Liver (tissue), 8 donors: ENCODE measurements at regions not wholly inside any gene's neighbourhood (a gene's known extent, or its start where the extent isn't known, plus 50 kb on each side); places are given as distances from the start of the nearest gene placed in this dataset.

Experiments
- DNase-seq: peaks from one replicate; pipeline ENCODE4 v3.0.0-alpha.2; 2017; ENCODE audit warnings: low spot score
- H3K27ac ChIP-seq, 2 donors: one replicate each; pipeline ENCODE4 v1.7.0; 2013; ENCODE audit warnings: inconsistent platforms in 2 of 2, low read length in 2 of 2, control low read depth in 1 of 2, low read depth in 1 of 2, mild to moderate bottlenecking in 1 of 2
- H3K27me3 ChIP-seq, 4 donors: one replicate each; pipeline versions ENCODE4 v1.6.1 to v1.7.0; 2013; ENCODE audit warnings: low read length in 3 of 4, inconsistent platforms in 1 of 4, mild to moderate bottlenecking in 1 of 4, moderate library complexity in 1 of 4; ENCODE audit not compliant: control insufficient read depth in 4 of 4, insufficient read depth in 4 of 4
- H3K36me3 ChIP-seq, 4 donors: one replicate each; pipeline versions ENCODE4 v1.6.1 to v1.7.0; 2013; ENCODE audit warnings: low read length in 3 of 4, mild to moderate bottlenecking in 3 of 4, low read depth in 1 of 4, moderate library complexity in 1 of 4; ENCODE audit not compliant: control insufficient read depth in 4 of 4, insufficient read depth in 3 of 4
- H3K4me1 ChIP-seq, 4 donors: one replicate each; pipeline versions ENCODE4 v1.6.1 to v1.7.0; 2013; ENCODE audit warnings: low read length in 3 of 4, mild to moderate bottlenecking in 3 of 4, moderate library complexity in 1 of 4; ENCODE audit not compliant: control insufficient read depth in 4 of 4, insufficient read depth in 4 of 4
- H3K4me3 ChIP-seq, 3 donors: one replicate each; pipeline versions ENCODE4 v1.6.1 to v1.7.0; 2013; ENCODE audit warnings: low read length in 3 of 3, control low read depth in 1 of 3, low read depth in 1 of 3, mild to moderate bottlenecking in 1 of 3
- H3K9ac ChIP-seq, 2 donors: one replicate each; pipeline ENCODE4 v1.7.0; 2013; ENCODE audit warnings: low read length in 2 of 2, mild to moderate bottlenecking in 2 of 2, moderate library complexity in 2 of 2, control low read depth in 1 of 2, low read depth in 1 of 2
- H3K9me3 ChIP-seq, 4 donors: one replicate each; pipeline versions ENCODE4 v1.6.1 to v1.7.0; 2013; ENCODE audit warnings: low read length in 3 of 4; ENCODE audit not compliant: control insufficient read depth in 4 of 4
- EGR1 ChIP-seq, 2 donors: IDR thresholded peaks; 2 replicates each; pipeline ENCODE4 v1.6.1; 2016 to 2018; ENCODE audit warnings: antibody characterized with exemption in 2 of 2, low read depth in 2 of 2
- FOXA1 ChIP-seq: IDR thresholded peaks from 2 replicates; pipeline ENCODE4 v1.6.1; 2016; ENCODE audit warnings: antibody characterized with exemption
- FOXA2 ChIP-seq: IDR thresholded peaks from 2 replicates; pipeline ENCODE4 v1.6.1; 2016; ENCODE audit warnings: antibody characterized with exemption
- GABPA ChIP-seq, 2 donors: IDR thresholded peaks in 1 of 2; conservative IDR thresholded peaks in 1 of 2; 2 replicates each; pipeline ENCODE4 v1.6.1; 2016; ENCODE audit warnings: antibody characterized with exemption in 2 of 2, mild to moderate bottlenecking in 1 of 2, moderate library complexity in 1 of 2
- HNF4A ChIP-seq, 2 donors: conservative IDR thresholded peaks; 2 replicates each; pipeline ENCODE4 v1.6.1; 2016; ENCODE audit warnings: antibody characterized with exemption in 2 of 2, mild to moderate bottlenecking in 2 of 2
- HNF4G ChIP-seq: IDR thresholded peaks from 2 replicates; pipeline ENCODE4 v1.6.1; 2016; ENCODE audit warnings: antibody characterized with exemption
- JUND ChIP-seq, 2 donors: IDR thresholded peaks; 2 replicates each; pipeline ENCODE4 v1.6.1; 2016; ENCODE audit warnings: antibody characterized with exemption in 2 of 2
- MAX ChIP-seq: IDR thresholded peaks from 2 replicates; pipeline ENCODE4 v1.6.1; 2016; ENCODE audit warnings: antibody characterized with exemption
- NR2F2 ChIP-seq: IDR thresholded peaks from 2 replicates; pipeline ENCODE4 v1.6.1; 2016; ENCODE audit warnings: antibody characterized with exemption
- RAD21 ChIP-seq, 2 donors: IDR thresholded peaks; 2 replicates each; pipeline ENCODE4 v1.6.1; 2016; ENCODE audit warnings: antibody characterized with exemption in 2 of 2, mild to moderate bottlenecking in 2 of 2
- RXRA ChIP-seq, 2 donors: IDR thresholded peaks; 2 replicates each; pipeline ENCODE4 v1.6.1; 2017 to 2018; ENCODE audit warnings: antibody characterized with exemption in 2 of 2, mild to moderate bottlenecking in 1 of 2
- SP1 ChIP-seq: IDR thresholded peaks from 2 replicates; pipeline ENCODE4 v1.6.1; 2018; ENCODE audit warnings: antibody characterized with exemption, mild to moderate bottlenecking
- TAF1 ChIP-seq: conservative IDR thresholded peaks from 2 replicates; pipeline ENCODE4 v1.6.1; 2016; ENCODE audit warnings: antibody characterized with exemption, mild to moderate bottlenecking
- YY1 ChIP-seq: IDR thresholded peaks from 2 replicates; pipeline ENCODE4 v1.6.1; 2016; ENCODE audit warnings: antibody characterized with exemption, mild to moderate bottlenecking
- WGBS: extraction: QIAGEN DNeasy Blood & Tissue Kit; methylation state at CpG from one replicate; pipeline ENCODE4 v1.1.7; 2013; 5-methylcytosine and 5-hydroxymethylcytosine counted together
- TF ChIP-seq, protein P1 (sequence below): IDR thresholded peaks from 2 replicates; pipeline ENCODE4 v1.6.1; 2016; ENCODE audit warnings: antibody characterized with exemption
- TF ChIP-seq, protein P2 (sequence below): IDR thresholded peaks from 2 replicates; pipeline ENCODE4 v1.6.1; 2016; ENCODE audit warnings: antibody characterized with exemption
- TF ChIP-seq, protein P3 (sequence below): IDR thresholded peaks from 2 replicates; pipeline ENCODE4 v1.6.1; 2016; ENCODE audit warnings: antibody characterized with exemption, mild to moderate bottlenecking
- TF ChIP-seq, protein P4 (sequence below): fragments of 150-350 bp; IDR thresholded peaks from 2 replicates; pipeline ENCODE4 v1.5.1; 2017; ENCODE audit warnings: improper control_type of control experiment, low read depth, low read length; ENCODE audit not compliant: missing input control
- donor health status: healthy.
- donor health status: healthy.
- donor health status: healthy.
- donor health status: healthy.
- donor health status: healthy.

DNA sequence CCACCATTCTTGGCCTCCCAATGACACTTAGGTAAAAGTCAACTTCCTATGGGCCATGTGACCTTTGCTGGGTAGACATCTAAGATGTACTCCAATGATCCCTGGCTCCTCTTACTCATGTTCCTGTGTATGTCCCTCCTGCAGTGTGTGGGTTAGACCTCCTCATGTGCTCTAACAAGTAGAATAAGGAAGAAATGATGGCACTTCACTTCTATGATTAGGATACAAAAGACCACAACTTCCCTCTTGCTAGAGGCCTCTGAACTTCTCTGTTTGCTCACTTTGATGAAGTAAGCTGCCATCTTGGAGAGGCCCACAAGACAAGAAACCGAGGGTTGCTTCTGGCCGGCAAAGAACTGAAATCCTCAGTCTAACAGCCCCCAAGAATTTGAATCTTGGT lies 131.8 kb downstream of the TAF11L14 start:
- Histone ChIP-seq H3K4me3 (no peak overlapping the region), H3K36me3 (no peaks in the 10 kb centered on the region), H3K27ac (no peak overlapping the region), H3K4me1 (no peaks in the 10 kb centered on the region), H3K9me3 (no peaks in the 10 kb centered on the region), H3K9ac (no peak overlapping the region), H3K27me3 (no peaks in the 10 kb centered on the region)
- TF ChIP-seq YY1 (no peak), FOXA2 (no peak), SP1 (no peak), NR2F2 (no peak), GABPA (IDR thresholded peaks at IDR 0.05 in 1 of 2, conservative IDR thresholded peaks at IDR 0.05 in 1 of 2) (no peak), HNF4A (conservative IDR thresholded peaks at IDR 0.05) (no peak), MAX (no peak), EGR1 (IDR thresholded peaks at IDR 0.05; ENCODE audit: low read depth in 2 of 2) (no peak), TAF1 (no peak), RAD21 (IDR thresholded peaks at IDR 0.05) (no peak), RXRA (IDR thresholded peaks at IDR 0.05) (no peak), HNF4G (no peak), JUND (IDR thresholded peaks at IDR 0.05) (no peak)
- TF ChIP-seq, protein P1, sequence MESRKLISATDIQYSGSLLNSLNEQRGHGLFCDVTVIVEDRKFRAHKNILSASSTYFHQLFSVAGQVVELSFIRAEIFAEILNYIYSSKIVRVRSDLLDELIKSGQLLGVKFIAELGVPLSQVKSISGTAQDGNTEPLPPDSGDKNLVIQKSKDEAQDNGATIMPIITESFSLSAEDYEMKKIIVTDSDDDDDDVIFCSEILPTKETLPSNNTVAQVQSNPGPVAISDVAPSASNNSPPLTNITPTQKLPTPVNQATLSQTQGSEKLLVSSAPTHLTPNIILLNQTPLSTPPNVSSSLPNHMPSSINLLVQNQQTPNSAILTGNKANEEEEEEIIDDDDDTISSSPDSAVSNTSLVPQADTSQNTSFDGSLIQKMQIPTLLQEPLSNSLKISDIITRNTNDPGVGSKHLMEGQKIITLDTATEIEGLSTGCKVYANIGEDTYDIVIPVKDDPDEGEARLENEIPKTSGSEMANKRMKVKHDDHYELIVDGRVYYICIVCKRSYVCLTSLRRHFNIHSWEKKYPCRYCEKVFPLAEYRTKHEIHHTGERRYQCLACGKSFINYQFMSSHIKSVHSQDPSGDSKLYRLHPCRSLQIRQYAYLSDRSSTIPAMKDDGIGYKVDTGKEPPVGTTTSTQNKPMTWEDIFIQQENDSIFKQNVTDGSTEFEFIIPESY: no peak
- TF ChIP-seq, protein P2, sequence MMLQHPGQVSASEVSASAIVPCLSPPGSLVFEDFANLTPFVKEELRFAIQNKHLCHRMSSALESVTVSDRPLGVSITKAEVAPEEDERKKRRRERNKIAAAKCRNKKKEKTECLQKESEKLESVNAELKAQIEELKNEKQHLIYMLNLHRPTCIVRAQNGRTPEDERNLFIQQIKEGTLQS: no peak
- TF ChIP-seq, protein P3, sequence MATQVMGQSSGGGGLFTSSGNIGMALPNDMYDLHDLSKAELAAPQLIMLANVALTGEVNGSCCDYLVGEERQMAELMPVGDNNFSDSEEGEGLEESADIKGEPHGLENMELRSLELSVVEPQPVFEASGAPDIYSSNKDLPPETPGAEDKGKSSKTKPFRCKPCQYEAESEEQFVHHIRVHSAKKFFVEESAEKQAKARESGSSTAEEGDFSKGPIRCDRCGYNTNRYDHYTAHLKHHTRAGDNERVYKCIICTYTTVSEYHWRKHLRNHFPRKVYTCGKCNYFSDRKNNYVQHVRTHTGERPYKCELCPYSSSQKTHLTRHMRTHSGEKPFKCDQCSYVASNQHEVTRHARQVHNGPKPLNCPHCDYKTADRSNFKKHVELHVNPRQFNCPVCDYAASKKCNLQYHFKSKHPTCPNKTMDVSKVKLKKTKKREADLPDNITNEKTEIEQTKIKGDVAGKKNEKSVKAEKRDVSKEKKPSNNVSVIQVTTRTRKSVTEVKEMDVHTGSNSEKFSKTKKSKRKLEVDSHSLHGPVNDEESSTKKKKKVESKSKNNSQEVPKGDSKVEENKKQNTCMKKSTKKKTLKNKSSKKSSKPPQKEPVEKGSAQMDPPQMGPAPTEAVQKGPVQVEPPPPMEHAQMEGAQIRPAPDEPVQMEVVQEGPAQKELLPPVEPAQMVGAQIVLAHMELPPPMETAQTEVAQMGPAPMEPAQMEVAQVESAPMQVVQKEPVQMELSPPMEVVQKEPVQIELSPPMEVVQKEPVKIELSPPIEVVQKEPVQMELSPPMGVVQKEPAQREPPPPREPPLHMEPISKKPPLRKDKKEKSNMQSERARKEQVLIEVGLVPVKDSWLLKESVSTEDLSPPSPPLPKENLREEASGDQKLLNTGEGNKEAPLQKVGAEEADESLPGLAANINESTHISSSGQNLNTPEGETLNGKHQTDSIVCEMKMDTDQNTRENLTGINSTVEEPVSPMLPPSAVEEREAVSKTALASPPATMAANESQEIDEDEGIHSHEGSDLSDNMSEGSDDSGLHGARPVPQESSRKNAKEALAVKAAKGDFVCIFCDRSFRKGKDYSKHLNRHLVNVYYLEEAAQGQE: no peak
- TF ChIP-seq, protein P4, sequence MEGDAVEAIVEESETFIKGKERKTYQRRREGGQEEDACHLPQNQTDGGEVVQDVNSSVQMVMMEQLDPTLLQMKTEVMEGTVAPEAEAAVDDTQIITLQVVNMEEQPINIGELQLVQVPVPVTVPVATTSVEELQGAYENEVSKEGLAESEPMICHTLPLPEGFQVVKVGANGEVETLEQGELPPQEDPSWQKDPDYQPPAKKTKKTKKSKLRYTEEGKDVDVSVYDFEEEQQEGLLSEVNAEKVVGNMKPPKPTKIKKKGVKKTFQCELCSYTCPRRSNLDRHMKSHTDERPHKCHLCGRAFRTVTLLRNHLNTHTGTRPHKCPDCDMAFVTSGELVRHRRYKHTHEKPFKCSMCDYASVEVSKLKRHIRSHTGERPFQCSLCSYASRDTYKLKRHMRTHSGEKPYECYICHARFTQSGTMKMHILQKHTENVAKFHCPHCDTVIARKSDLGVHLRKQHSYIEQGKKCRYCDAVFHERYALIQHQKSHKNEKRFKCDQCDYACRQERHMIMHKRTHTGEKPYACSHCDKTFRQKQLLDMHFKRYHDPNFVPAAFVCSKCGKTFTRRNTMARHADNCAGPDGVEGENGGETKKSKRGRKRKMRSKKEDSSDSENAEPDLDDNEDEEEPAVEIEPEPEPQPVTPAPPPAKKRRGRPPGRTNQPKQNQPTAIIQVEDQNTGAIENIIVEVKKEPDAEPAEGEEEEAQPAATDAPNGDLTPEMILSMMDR: no peak
- 76% methylated on average over 2 of the region's 2 CpGs for WGBS
- no peak for DNase-seq

DNA sequence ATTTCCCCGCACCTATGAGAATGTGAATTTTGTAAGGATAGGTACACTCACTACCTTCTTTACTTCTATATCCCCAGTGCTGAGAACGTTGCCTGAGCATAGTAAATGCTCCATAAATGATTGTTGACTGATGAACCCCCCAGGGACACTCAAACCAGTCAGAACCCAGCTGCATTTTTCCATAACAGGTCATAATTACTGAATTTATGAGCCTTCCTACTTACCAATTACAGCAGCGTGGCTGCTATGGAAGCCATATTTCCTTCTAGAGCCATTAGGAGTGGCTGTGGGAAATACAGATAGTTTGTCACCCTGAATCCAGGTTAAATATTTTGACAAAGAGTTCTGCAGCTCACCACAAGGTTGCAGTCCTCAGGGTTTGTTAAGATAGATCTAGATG lies 135.0 kb downstream of the TAF11L14 start:
- no peaks in the 10 kb centered on the region for H3K9me3 ChIP-seq
- H3K4me1 ChIP-seq: no peaks in the 10 kb centered on the region
- no peak overlapping the region for H3K4me3 ChIP-seq
- DNase-seq: no peak
- 71% methylated on average over 3 of the region's 3 CpGs for WGBS
- no peak overlapping the region for H3K9ac ChIP-seq
- H3K27me3 ChIP-seq: no peaks in the 10 kb centered on the region
- H3K36me3 ChIP-seq: no peaks in the 10 kb centered on the region
- H3K27ac ChIP-seq: no peak overlapping the region
- TF ChIP-seq YY1: no peak
- TF ChIP-seq RAD21 (IDR thresholded peaks at IDR 0.05): no peak
- TF ChIP-seq TAF1: no peak
- no peak for TF ChIP-seq GABPA (IDR thresholded peaks at IDR 0.05 in 1 of 2, conservative IDR thresholded peaks at IDR 0.05 in 1 of 2)
- no peak for TF ChIP-seq RXRA (IDR thresholded peaks at IDR 0.05)
- no peak for TF ChIP-seq SP1
- TF ChIP-seq NR2F2: no peak
- TF ChIP-seq, protein P2: no peak
- TF ChIP-seq HNF4G: no peak
- TF ChIP-seq, protein P1: no peak
- TF ChIP-seq, protein P4: no peak
- TF ChIP-seq JUND (IDR thresholded peaks at IDR 0.05): no peak
- no peak for TF ChIP-seq HNF4A (conservative IDR thresholded peaks at IDR 0.05)
- no peak for TF ChIP-seq EGR1 (IDR thresholded peaks at IDR 0.05; ENCODE audit: low read depth in 2 of 2)
- no peak for TF ChIP-seq FOXA1
